GM12872 (cell line): ENCODE measurements at regions not wholly inside any gene's neighbourhood (a gene's known extent, or its start where the extent isn't known, plus 50 kb on each side); places are given as distances from the start of the nearest gene placed in this dataset.

Experiments used
- CTCF ChIP-seq: IDR thresholded peaks from 3 replicates; pipeline ENCODE4 v1.5.1; 2011; ENCODE audit warnings: low read depth, mild to moderate bottlenecking, low read length, moderate library complexity; ENCODE audit not compliant: insufficient read depth

- no peak for TF ChIP-seq CTCF
Measured at GRCh38 chr9:82130331-82131042, 141.9 kb downstream of the SPATA31D1 start.

- no peak for TF ChIP-seq CTCF
Measured at GRCh38 chr9:82131072-82131471, 142.5 kb downstream of the SPATA31D1 start.

- no peak for TF ChIP-seq CTCF
Measured at GRCh38 chr9:82132024-82132423, 143.5 kb downstream of the SPATA31D1 start.

- TF ChIP-seq CTCF = no peak
Measured at GRCh38 chr9:82134010-82134409, 145.4 kb downstream of the SPATA31D1 start.

- TF ChIP-seq CTCF = no peak
Measured at GRCh38 chr9:82135106-82135505, 146.5 kb downstream of the SPATA31D1 start.

- no peak for TF ChIP-seq CTCF
Measured at GRCh38 chr9:82140471-82140870, 151.9 kb downstream of the SPATA31D1 start.

GRCh38 chr9:82144803-82145202, 156.2 kb downstream of the SPATA31D1 start:
- no peak for TF ChIP-seq CTCF
